ENCODE measurements at regions not wholly inside any gene's neighbourhood (a gene's known extent, or its start where the extent isn't known, plus 50 kb on each side); places are given as distances from the start of the nearest gene placed in this dataset.

- DNase-seq (ENCODE audit: low spot score) = no peak
Observed at GRCh38 chr14:94994245-94994644, 163.1 kb downstream of the DICER1 start.

DNA sequence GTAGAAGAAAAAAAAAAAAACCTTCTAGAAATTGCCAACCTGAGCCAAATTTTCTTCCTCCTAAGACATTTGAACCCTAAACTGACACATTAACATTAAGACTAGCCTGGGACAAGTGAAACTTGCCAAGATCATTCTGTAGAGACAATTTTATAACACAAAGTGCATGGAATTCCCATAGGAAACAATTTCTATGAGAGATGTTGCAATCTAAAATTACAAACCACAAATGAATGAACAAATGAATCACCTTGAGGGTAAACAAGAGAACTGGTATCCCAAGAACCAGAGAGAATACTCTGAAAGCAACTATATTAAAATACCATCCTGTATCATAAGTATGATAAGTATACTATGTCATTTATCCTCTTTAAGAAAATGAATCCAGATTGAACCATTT is 165.3 kb downstream of the DICER1 start:
- no peak for DNase-seq (ENCODE audit: low spot score)

DNA sequence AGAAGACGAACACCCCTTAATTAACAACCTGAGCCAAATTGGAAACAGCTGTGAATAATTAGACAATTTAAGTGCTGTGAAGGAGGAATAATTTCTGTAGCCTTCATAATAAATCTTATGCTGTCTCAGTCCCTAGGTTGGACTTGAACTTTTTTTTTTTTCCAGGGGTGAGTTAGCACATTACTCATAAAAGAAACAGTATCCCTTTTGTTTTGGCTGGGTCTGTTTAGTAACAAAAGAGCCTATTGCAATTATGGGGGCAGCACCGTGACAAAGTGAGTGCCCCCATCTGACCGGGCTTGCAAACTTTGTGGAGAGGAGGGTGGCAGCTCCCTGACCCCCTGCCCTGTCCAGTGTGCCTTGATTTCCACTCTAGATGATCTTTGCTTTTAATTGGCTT is 167.4 kb downstream of the DICER1 start:
- DNase-seq (ENCODE audit: low spot score) = no peak

- no peak for DNase-seq (ENCODE audit: low spot score)
Observed at GRCh38 chr14:94989417-94989816, 167.9 kb downstream of the DICER1 start.

DNA sequence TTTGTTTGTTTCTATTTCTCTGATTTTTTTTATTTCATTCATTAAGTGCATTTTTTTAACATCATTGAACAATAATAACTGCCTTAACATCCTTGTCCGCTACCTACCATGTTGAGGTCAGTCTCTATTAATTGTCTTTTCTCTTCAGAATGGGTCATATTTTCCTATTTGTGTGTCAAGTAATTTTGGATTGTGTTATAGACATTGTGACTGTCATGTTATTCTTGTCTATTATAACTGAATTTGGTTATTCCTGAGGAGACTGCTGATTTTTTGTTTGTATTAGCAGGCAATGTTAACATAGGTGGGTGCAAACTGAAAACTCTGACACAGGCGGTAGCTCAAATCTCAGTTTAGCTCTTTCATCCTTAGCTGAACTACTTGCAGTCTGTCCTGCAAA is 169.9 kb downstream of the DICER1 start:
- DNase-seq (ENCODE audit: low spot score) = no peak

DNA sequence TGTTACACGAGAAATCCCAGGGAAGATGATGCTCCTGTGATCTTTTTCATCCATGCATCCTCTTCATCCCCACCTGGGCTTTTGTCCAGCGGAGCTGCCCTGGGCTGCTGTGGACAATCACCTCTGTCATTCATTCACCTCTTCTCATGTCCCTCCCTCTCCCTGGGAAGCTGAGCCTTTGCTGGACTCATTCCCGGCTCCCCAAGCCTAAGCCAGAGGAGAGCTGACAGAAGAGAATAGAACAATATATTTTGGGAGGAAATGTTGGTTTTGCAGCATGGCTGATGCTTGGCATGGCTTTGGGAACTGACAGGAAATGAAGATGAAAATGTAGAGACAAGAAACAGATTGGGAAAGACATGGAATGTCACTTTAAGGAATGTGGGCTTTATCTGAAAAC is 177.4 kb downstream of the DICER1 start:
- DNase-seq (ENCODE audit: low spot score) = no peak

- DNase-seq (ENCODE audit: low spot score) = no peak
Observed at GRCh38 chr14:94977016-94977415, 180.3 kb downstream of the DICER1 start.

DNA sequence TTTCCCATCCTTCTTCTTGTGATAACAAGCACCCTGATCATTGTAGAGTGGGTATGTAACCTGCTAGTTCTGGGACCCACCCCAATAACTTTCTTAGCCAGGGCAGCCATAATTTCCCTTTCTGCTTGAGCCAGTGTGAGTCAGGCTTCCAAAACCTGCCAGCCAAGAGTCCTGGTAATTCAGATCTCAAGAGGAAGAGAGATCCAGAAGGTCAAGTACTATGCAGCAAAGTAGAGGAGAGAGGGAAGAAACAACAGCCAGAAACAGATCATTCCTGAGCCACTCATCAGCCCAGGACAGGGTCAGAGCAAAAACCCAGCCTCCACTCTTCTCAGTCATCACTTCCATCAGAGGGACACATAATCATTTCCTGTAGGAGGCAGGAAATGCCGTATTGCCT is 182.0 kb downstream of the DICER1 start:
- DNase-seq (ENCODE audit: low spot score) = no peak

- DNase-seq (ENCODE audit: low spot score) = no peak
Observed at GRCh38 chr14:94974893-94975292, 182.4 kb downstream of the DICER1 start.

- DNase-seq (ENCODE audit: low spot score) = no peak
Observed at GRCh38 chr14:94974422-94974821, 182.9 kb downstream of the DICER1 start.

DNA sequence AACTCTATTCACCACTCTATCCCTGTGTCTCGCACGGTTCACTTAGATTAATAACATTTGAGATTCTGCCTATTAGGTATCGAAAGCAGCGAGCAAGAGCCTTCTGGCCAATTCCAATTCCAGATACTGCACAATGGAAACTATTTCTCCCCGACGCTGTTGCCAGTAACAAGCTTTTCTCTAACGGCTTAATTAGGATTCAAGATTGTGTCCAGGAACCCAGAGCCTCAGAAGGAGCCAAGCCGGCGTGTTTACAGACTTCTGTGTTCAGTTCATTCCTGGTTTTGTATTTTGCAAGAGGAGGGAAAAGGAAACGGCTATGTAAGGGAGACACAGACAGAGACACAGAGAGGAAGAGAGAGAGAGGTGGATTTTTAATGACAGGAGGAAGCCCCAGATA is 185.6 kb downstream of the DICER1 start:
- peak; percentile 68 for DNase-seq (ENCODE audit: low spot score)

DNA sequence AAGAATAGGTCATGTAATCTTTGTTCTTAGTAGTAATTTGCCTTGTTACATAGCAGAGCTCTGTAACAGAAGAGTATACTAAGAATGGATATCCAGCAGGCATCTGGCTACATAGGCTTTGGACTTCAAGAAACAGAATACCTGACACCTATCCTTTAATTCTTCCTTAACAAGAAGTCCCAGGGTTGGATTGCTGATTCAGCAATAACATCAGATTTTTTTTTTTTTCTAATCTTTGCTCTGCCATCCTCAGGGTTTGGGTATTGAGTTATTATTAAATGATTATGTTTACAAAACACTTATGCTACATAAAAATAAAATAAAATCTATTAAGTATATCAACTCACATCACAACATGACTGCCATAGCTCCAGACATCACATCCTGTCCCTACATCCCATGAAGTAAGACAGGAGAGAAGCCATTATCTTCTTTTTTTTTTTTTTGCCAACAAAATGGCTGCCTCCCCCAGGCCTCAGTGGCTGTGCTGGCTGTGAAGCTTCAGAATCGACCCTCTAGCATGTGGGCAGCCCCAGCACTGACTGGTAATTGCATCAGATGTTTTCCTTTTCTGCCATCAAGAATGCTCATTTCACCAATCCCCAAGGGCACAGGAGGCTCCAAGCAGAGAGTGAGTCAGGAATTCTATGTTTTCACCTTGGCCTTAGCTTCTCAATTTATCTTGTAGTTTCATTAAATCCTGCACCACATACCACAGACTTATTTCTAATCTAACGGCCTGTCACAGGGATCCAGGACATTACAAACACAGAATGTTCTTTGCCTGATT is 186.2 kb downstream of the DICER1 start:
- no peak for DNase-seq (ENCODE audit: low spot score)

DNA sequence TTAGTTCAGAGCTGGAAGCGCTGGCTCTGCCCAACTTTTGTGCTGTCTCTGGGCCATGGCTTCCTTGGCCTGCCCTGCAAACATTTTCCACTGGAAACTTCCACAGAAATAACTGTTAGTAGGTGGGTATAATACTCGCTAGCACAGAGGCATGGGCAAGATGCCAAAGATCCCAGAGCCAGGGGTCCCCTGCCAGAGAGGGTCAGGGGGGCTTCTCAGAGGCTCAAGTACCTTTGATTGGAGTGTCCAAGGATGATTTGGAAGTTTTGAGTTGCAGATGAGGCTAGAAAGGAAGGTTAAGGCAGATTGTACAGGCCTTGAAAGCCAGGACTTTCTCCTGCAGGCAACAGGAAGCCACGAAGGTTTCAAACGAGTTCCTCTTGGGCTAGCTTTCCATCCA is 187.6 kb downstream of the DICER1 start:
- DNase-seq (ENCODE audit: low spot score) = no peak

DNA sequence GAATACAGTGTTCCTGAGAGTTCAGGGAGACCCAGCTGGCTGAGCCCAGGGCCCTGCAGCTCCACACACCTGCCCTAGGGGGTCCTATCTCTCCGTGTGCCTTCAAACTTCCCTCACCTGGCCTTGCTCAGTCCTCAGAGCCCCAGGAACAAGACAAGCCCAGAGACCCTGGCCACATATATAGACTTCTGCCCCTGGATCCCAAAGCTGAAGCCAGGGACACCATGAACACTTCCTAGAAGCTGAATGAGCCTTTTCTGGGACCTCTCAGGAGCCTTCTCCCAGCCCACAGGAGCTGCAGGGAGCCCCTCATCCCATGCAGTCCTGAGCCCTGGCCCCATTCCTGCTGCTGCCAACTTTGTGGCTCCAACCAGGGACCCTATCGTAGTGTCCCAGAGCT is 190.5 kb downstream of the DICER1 start:
- no peak for DNase-seq (ENCODE audit: low spot score)

GRCh38 chr14:94966344-94966743 is 191.0 kb downstream of the DICER1 start:
- DNase-seq (ENCODE audit: low spot score) = no peak

DNA sequence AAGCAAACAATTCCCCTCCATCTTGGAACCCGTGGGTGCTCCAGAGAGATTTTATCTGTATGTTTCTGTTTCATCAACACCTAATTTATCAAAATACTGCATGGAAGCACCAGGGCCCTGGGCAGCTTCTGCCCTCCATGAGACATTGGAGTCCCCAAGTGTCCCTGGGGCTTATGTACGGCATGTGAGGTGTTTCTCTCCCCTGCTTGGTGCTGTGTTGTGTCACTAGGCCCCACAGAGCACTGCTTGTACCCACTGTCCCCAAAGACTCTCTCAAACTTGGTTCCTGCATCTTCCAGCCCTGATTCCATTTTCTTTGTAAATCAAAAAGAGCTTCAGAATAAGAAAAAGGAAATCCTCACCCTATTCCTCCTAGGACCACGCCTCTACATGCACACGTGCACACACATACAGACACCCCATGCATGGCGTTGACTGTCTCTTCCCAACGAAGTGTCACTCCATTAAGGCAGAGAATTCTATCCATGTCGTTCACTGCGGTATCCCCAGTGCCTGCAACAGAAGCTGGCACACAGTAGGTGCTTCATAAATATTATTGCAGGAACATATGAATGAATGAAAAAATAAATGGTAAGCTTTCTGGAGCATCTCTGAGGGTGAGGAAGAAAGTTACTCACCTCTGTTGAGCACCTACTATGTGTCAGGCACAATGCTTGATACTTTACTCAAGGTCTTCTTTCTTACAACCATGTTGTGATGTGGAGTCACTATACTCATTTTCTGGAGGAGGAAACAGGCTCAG is 191.6 kb downstream of the DICER1 start:
- DNase-seq (ENCODE audit: low spot score) = no peak

DNA sequence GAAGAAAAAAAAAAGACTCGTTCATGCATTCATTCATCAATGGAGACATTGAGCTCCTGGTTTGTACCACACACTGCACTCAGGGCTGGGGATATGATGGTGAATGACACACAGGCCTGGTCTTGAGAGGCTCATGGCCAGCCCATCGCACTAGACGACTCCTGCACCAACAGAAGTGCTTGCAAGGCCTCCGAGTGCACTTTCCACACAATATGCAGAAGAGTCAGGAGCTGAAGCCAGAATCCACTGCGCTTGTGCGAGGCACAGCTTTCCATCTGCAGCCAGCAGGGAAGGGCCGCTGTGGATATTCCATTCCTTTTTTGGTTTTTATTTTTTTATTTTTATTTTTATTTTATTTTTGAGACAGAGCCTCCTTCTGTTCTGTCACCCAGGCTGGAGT is 192.4 kb downstream of the DICER1 start:
- no peak for DNase-seq (ENCODE audit: low spot score)

DNA sequence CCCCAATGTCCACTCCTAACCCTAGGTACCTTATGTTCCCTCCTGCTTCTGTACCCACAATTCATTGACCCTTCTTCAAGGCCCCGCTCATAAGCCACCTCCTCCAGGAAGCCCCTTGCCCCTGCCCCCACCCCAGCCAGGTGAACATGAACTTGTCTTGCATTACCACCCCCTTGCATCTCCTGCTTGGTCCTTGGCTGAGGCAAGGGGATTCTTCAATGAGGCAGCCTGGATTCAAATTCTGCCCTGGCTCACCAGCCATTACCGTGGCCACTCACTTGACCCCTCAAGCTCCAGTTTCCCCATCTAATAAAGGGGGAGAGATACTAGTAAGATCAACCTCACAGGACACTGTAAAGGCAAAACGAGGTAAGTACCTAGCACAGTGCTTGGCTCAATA is 193.1 kb downstream of the DICER1 start:
- no peak for DNase-seq (ENCODE audit: low spot score)

GRCh38 chr14:94963051-94963450 is 193.1 kb upstream of the GSC start:
- no peak for DNase-seq (ENCODE audit: low spot score)

DNA sequence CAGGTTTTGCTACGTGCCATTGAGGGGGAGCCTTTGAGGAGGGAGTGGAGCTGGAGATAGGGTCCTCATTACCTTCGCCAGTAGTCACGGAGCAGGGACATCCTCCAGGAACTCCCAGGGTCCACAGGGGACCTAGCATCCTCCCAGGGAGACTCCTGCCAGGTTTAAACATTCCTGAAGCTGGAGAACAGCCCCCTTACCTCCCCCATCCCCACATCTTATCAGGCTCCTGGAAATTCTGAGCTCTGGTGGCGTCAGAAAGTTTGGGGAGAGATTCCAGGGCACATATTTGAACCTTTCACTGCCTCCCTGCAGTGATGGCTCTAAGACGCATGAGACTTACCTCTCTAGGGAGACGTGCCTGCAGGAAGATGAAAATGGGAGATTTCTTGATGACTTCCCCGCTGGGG is 192.3 kb upstream of the GSC start:
- DNase-seq (ENCODE audit: low spot score) = no peak

GRCh38 chr14:94961386-94962165 is 191.7 kb upstream of the GSC start:
- DNase-seq (ENCODE audit: low spot score) = no peak

- DNase-seq (ENCODE audit: low spot score) = no peak
Observed at GRCh38 chr14:94960285-94961001, 190.5 kb upstream of the GSC start.
